Tibial nerve (tissue), 4 donors: ENCODE measurements at regions not wholly inside any gene's neighbourhood (a gene's known extent, or its start where the extent isn't known, plus 50 kb on each side); places are given as distances from the start of the nearest gene placed in this dataset.

Experiments
- EP300 ChIP-seq, 2 donors: sonication (generic); formaldehyde crosslinking; IDR thresholded peaks; one replicate each; pipeline ENCODE4 v1.6.1; 2017; ENCODE audit warnings: antibody characterized with exemption in 2 of 2, mild to moderate bottlenecking in 1 of 2
- TF ChIP-seq, protein P1 (sequence below), 5 experiments: fragments of 200-600 bp in 3 of 5; fragments of 450-650 bp in 2 of 5; sonication (generic) in 3 of 5; IDR thresholded peaks; one replicate each; pipeline ENCODE4 v1.5.1; 2016 to 2019; ENCODE audit warnings: antibody characterized with exemption in 5 of 5, mild to moderate bottlenecking in 3 of 5, moderate library complexity in 2 of 5

DNA sequence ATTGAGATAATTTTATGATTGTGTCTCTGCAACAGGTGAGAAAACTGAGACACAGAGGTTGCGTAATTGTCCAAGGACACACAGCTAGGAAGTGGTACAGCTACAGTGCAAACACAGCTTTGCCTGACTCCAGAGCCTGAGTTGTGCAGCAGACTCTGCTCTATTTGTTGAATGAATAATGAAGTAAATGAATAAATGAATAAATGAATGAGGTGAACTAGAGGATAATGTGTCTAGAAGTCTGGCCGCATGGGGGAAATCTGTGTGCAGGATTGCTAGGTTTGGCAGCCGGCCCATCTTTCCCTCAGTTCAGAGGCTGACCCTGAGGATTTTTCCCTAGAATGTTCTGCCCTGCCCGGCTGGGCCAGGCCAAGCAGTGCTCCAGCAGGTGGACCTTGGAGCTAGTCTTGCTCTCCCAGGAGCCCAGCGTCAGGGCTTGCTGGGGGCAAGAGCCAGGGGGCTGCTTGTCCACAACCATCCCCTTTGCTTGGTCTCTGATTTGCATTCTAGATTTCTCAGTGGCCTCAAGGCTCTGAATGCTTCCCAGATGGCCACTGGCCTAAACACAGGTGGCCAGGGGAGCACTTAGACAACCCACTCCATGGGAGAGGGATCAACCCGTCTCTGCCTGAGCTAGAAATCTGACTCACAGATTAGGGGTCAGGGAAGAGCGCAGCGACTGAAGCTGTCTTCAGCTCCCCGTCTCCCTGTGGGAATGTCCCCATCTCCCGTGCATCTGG lies 225.2 kb downstream of the C12orf75 start:
- TF ChIP-seq, protein P1, sequence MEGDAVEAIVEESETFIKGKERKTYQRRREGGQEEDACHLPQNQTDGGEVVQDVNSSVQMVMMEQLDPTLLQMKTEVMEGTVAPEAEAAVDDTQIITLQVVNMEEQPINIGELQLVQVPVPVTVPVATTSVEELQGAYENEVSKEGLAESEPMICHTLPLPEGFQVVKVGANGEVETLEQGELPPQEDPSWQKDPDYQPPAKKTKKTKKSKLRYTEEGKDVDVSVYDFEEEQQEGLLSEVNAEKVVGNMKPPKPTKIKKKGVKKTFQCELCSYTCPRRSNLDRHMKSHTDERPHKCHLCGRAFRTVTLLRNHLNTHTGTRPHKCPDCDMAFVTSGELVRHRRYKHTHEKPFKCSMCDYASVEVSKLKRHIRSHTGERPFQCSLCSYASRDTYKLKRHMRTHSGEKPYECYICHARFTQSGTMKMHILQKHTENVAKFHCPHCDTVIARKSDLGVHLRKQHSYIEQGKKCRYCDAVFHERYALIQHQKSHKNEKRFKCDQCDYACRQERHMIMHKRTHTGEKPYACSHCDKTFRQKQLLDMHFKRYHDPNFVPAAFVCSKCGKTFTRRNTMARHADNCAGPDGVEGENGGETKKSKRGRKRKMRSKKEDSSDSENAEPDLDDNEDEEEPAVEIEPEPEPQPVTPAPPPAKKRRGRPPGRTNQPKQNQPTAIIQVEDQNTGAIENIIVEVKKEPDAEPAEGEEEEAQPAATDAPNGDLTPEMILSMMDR (IDR thresholded peaks at IDR 0.05): no peak
- TF ChIP-seq EP300 (IDR thresholded peaks at IDR 0.05): no peak
